ENCODE measurements at regions not wholly inside any gene's neighbourhood (a gene's known extent, or its start where the extent isn't known, plus 50 kb on each side); places are given as distances from the start of the nearest gene placed in this dataset.
"Not testable (repeated sequence)": the region's sequence is repeated elsewhere in the genome, so short reads cannot be mapped to it uniquely, and the experiment has no call there.

GRCh38 chr9:38859827-38860226 is 139.9 kb upstream of the FAM240B start:
- H3K4me2 ChIP-seq (ENCODE audit: control insufficient read depth, insufficient read depth); SMC1A ChIA-PET (ENCODE audit: uncharacterized antibody, unreplicated experiment); H3K27ac ChIP-seq (ENCODE audit: control insufficient read depth, insufficient read depth); CTCF ChIA-PET; H2AFZ ChIP-seq (ENCODE audit: control insufficient read depth, low read depth, low read length); H3K4me1 ChIP-seq (ENCODE audit: control insufficient read depth, insufficient read depth, low read length); H3K9ac ChIP-seq (ENCODE audit: control insufficient read depth, insufficient read depth, low read length); H3K79me2 ChIP-seq (ENCODE audit: control insufficient read depth, insufficient read depth, low read length); H3K9me3 ChIP-seq (replicated peaks; ENCODE audit: control insufficient read depth, insufficient read depth, low read length); H3K27me3 ChIP-seq (replicated peaks in 1 of 2; ENCODE audit: control insufficient read depth in 2 of 2, insufficient read depth in 2 of 2, low read length in 1 of 2); in situ Hi-C loops (cut with MboI); POLR2A ChIA-PET; DNase-seq (ENCODE audit: low read depth, low spot score); BruUV-seq (replicated peaks); H3K4me3 ChIP-seq; intact Hi-C loops (cut with micrococcal nuclease; ENCODE audit: unreplicated experiment); H3K36me3 ChIP-seq (ENCODE audit: control insufficient read depth in 2 of 2, insufficient read depth in 2 of 2, low read length in 1 of 2); FAIRE-seq; RAD21 ChIA-PET (ENCODE audit: unreplicated experiment); ATAC-seq; H4K20me1 ChIP-seq (ENCODE audit: control insufficient read depth, insufficient read depth): not testable (repeated sequence)
- WGBS (ENCODE audit: insufficient coverage, insufficient replicate concordance, low lambda C conversion rate, missing lambda C conversion rate), result no CpG with 5 or more reads among the region's 1 CpG

- H3K4me3 ChIP-seq; H3K9me3 ChIP-seq (replicated peaks; ENCODE audit: control insufficient read depth, insufficient read depth, low read length); FAIRE-seq; H3K27me3 ChIP-seq (replicated peaks in 1 of 2; ENCODE audit: control insufficient read depth in 2 of 2, insufficient read depth in 2 of 2, low read length in 1 of 2); intact Hi-C loops (cut with micrococcal nuclease; ENCODE audit: unreplicated experiment); CTCF ChIA-PET; RAD21 ChIA-PET (ENCODE audit: unreplicated experiment); H3K79me2 ChIP-seq (ENCODE audit: control insufficient read depth, insufficient read depth, low read length); H4K20me1 ChIP-seq (ENCODE audit: control insufficient read depth, insufficient read depth); BruUV-seq (replicated peaks); in situ Hi-C loops (cut with MboI); DNase-seq (ENCODE audit: low read depth, low spot score); H3K9ac ChIP-seq (ENCODE audit: control insufficient read depth, insufficient read depth, low read length); H3K4me1 ChIP-seq (ENCODE audit: control insufficient read depth, insufficient read depth, low read length); H3K27ac ChIP-seq (ENCODE audit: control insufficient read depth, insufficient read depth); POLR2A ChIA-PET; H3K36me3 ChIP-seq (ENCODE audit: control insufficient read depth in 2 of 2, insufficient read depth in 2 of 2, low read length in 1 of 2); SMC1A ChIA-PET (ENCODE audit: uncharacterized antibody, unreplicated experiment); H3K4me2 ChIP-seq (ENCODE audit: control insufficient read depth, insufficient read depth); H2AFZ ChIP-seq (ENCODE audit: control insufficient read depth, low read depth, low read length): not testable (repeated sequence)
- peak; percentile 62; the same call in 2 of the 3 replicates for ATAC-seq
- WGBS (ENCODE audit: insufficient coverage, insufficient replicate concordance, low lambda C conversion rate, missing lambda C conversion rate), result no CpG with 5 or more reads among the region's 10 CpGs
Observed at GRCh38 chr9:38848966-38849365, 129.0 kb upstream of the FAM240B start.

GRCh38 chr9:38840213-38840612 is 120.3 kb upstream of the FAM240B start:
- no CpG with 5 or more reads among the region's 3 CpGs for WGBS (ENCODE audit: insufficient coverage, insufficient replicate concordance, low lambda C conversion rate, missing lambda C conversion rate)
- FAIRE-seq; H3K27ac ChIP-seq (ENCODE audit: control insufficient read depth, insufficient read depth); H3K4me3 ChIP-seq; H3K27me3 ChIP-seq (replicated peaks in 1 of 2; ENCODE audit: control insufficient read depth in 2 of 2, insufficient read depth in 2 of 2, low read length in 1 of 2); CTCF ChIA-PET; BruUV-seq (replicated peaks); SMC1A ChIA-PET (ENCODE audit: uncharacterized antibody, unreplicated experiment); H3K36me3 ChIP-seq (ENCODE audit: control insufficient read depth in 2 of 2, insufficient read depth in 2 of 2, low read length in 1 of 2); H3K4me2 ChIP-seq (ENCODE audit: control insufficient read depth, insufficient read depth); H3K4me1 ChIP-seq (ENCODE audit: control insufficient read depth, insufficient read depth, low read length); H3K9me3 ChIP-seq (replicated peaks; ENCODE audit: control insufficient read depth, insufficient read depth, low read length); POLR2A ChIA-PET; in situ Hi-C loops (cut with MboI); RAD21 ChIA-PET (ENCODE audit: unreplicated experiment); H2AFZ ChIP-seq (ENCODE audit: control insufficient read depth, low read depth, low read length); ATAC-seq; H3K9ac ChIP-seq (ENCODE audit: control insufficient read depth, insufficient read depth, low read length); H3K79me2 ChIP-seq (ENCODE audit: control insufficient read depth, insufficient read depth, low read length); intact Hi-C loops (cut with micrococcal nuclease; ENCODE audit: unreplicated experiment); H4K20me1 ChIP-seq (ENCODE audit: control insufficient read depth, insufficient read depth); DNase-seq (ENCODE audit: low read depth, low spot score): not testable (repeated sequence)

- ATAC-seq; H3K79me2 ChIP-seq (ENCODE audit: control insufficient read depth, insufficient read depth, low read length); intact Hi-C loops (cut with micrococcal nuclease; ENCODE audit: unreplicated experiment); H2AFZ ChIP-seq (ENCODE audit: control insufficient read depth, low read depth, low read length); BruUV-seq (replicated peaks); H3K4me3 ChIP-seq; in situ Hi-C loops (cut with MboI); H3K36me3 ChIP-seq (ENCODE audit: control insufficient read depth in 2 of 2, insufficient read depth in 2 of 2, low read length in 1 of 2); SMC1A ChIA-PET (ENCODE audit: uncharacterized antibody, unreplicated experiment); H3K9me3 ChIP-seq (replicated peaks; ENCODE audit: control insufficient read depth, insufficient read depth, low read length); H3K9ac ChIP-seq (ENCODE audit: control insufficient read depth, insufficient read depth, low read length); H3K4me1 ChIP-seq (ENCODE audit: control insufficient read depth, insufficient read depth, low read length); H3K27me3 ChIP-seq (replicated peaks in 1 of 2; ENCODE audit: control insufficient read depth in 2 of 2, insufficient read depth in 2 of 2, low read length in 1 of 2); H4K20me1 ChIP-seq (ENCODE audit: control insufficient read depth, insufficient read depth); DNase-seq (ENCODE audit: low read depth, low spot score); RAD21 ChIA-PET (ENCODE audit: unreplicated experiment); POLR2A ChIA-PET; FAIRE-seq; CTCF ChIA-PET; H3K4me2 ChIP-seq (ENCODE audit: control insufficient read depth, insufficient read depth); H3K27ac ChIP-seq (ENCODE audit: control insufficient read depth, insufficient read depth): not testable (repeated sequence)
- WGBS (ENCODE audit: insufficient coverage, insufficient replicate concordance, low lambda C conversion rate, missing lambda C conversion rate), result no CpG with 5 or more reads among the region's 3 CpGs
Observed at GRCh38 chr9:38833706-38834105, 113.8 kb upstream of the FAM240B start.

Measured in GM12878 (cell line).